NCI-H2227 (cell line): ENCODE measurements at regions not wholly inside any gene's neighbourhood (a gene's known extent, or its start where the extent isn't known, plus 50 kb on each side); places are given as distances from the start of the nearest gene placed in this dataset.

Experiments
- DNase-seq: peaks from one replicate; lab custom pipeline; 2025; ENCODE audit not compliant: unreplicated experiment; lab: John Stamatoyannopoulos, UW

- DNase-seq: no peak
These were observed 69.0 kb upstream of the MSX2 start for GRCh38 chr5:174655351-174655750.

GRCh38 chr5:174664180-174664850 lies 60.1 kb upstream of the MSX2 start:
- no peak for DNase-seq

- DNase-seq: no peak
These were observed 59.0 kb upstream of the MSX2 start for GRCh38 chr5:174665347-174665746.

DNA sequence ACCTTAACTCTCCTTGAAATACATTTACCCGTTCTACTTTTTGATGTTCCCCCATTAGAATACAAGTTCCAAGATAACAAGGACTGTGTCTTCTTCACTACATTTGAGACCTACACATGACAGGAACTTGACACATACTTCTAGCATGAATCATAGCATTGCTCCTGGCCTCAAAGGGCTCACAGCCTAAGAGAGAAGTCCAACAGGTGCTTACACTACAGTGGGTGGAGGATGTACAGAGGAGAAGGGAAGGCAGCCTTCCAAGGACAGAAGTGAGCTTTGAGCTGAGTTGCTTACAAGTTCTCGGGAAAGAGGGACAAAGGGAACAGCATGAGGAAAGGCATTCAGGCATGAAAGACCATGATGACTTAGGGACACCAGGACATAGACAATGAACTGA lies 56.9 kb upstream of the MSX2 start:
- DNase-seq: no peak

DNA sequence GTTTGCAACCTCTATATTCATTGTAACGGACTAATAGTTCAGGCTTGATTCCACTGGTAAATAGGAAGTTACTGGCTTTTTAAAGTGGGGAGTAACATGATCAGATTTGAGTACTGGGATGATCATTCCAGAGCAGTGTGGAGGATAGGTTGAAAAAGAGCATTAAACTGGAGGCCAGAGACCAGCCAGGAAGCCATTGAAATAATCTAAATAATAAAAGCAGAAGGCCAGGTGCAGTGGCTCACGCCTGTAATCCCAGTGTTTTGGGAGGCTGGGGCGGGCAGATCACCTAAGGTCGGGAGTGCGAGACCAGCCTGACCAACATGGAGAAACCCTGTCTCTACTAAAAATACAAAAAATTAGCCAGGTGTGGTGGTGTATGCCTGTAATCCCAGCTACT lies 56.0 kb upstream of the MSX2 start:
- no peak for DNase-seq
